Body of pancreas (tissue), 4 donors: ENCODE measurements at regions not wholly inside any gene's neighbourhood (a gene's known extent, or its start where the extent isn't known, plus 50 kb on each side); places are given as distances from the start of the nearest gene placed in this dataset.

Experiments used
- ATAC-seq: fragments of 150-250 bp; one replicate; pipeline ENCODE4 v1.9.1; 2016
- DNase-seq, 4 donors: peaks; one replicate each; pipeline ENCODE4 v3.0.0-alpha.2; 2019
- H3K27ac ChIP-seq, 4 donors: fragments of 200-600 bp; sonication (generic); 1 replicate in 3 of 4; 2 replicates in 1 of 4; pipeline versions ENCODE4 v1.5.1 to v1.6.1; 2016 to 2019; ENCODE audit warnings: mild to moderate bottlenecking in 1 of 4, mixed read lengths in 1 of 4, moderate library complexity in 1 of 4
- H3K27me3 ChIP-seq, 2 donors: fragments of 200-600 bp; sonication (generic); one replicate each; pipeline ENCODE4 v1.6.0; 2016; ENCODE audit warnings: mild to moderate bottlenecking in 1 of 2
- H3K36me3 ChIP-seq, 2 donors: fragments of 200-600 bp; sonication (generic); replicated peaks in 1 of 2; 2 replicates each; pipeline ENCODE4 v1.5.1; 2016; ENCODE audit warnings: low read depth in 2 of 2; ENCODE audit not compliant: insufficient read depth in 1 of 2
- H3K4me1 ChIP-seq: fragments of 200-600 bp; sonication (generic); one replicate; pipeline ENCODE4 v1.6.0; 2016
- H3K4me3 ChIP-seq, 2 donors: fragments of 200-600 bp; sonication (generic); 1 replicate in 1 of 2; 2 replicates in 1 of 2; pipeline ENCODE4 v1.5.1; 2016 to 2019
- H3K9me3 ChIP-seq, 3 donors: fragments of 200-600 bp; sonication (generic); 1 replicate in 2 of 3; 2 replicates in 1 of 3; pipeline ENCODE4 v1.5.1; 2016
- CTCF ChIP-seq, 7 experiments: fragments of 450-650 bp in 4 of 7; fragments of 200-600 bp in 3 of 7; sonication (generic) in 3 of 7; IDR thresholded peaks; one replicate each; pipeline ENCODE4 v1.5.1; 2016 to 2019; ENCODE audit warnings: antibody characterized with exemption in 7 of 7
- POLR2A ChIP-seq, 3 donors: fragments of 450-650 bp; IDR thresholded peaks; one replicate each; pipeline ENCODE4 v1.6.1; 2016; ENCODE audit warnings: antibody characterized with exemption in 3 of 3, mild to moderate bottlenecking in 2 of 3
- WGBS, 2 donors: methylation state at CpG; one replicate each; pipeline ENCODE4 v1.1.5; 2017; 5-methylcytosine and 5-hydroxymethylcytosine counted together
- intact Hi-C: fragments of 100-400 bp; cut with DNase I; formaldehyde crosslinking; loops from one replicate; pipeline ENCODE4 v1.15.1; 2023

DNA sequence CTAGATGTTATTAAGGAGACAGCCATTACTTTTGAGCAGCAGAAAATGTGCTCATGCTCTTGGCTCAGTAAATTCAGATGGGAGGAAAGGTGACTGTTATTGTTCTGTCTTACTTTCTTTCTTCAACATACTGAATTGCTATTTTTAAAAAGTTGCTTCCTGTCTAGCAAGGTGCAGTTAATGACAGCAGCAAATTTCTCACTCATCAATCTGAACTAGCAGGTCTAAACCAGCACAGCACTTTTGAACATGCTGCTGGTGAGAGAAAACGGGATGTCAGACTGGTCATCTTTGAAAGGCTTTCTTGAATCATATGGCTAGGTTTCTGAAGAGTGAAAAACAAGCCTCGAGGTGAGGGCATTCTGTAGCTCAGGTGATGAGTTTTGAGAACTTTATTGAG lies 384.7 kb downstream of the MFSD1 start:
- no peaks in the 10 kb centered on the region for H3K27me3 ChIP-seq
- H3K36me3 ChIP-seq: no peaks in the 10 kb centered on the region
- H3K9me3 ChIP-seq: no peaks in the 10 kb centered on the region
- no peak for DNase-seq
- intact Hi-C loops: no loop called here
- TF ChIP-seq POLR2A (IDR thresholded peaks at IDR 0.05) (no peak), CTCF (IDR thresholded peaks at IDR 0.05) (no peak)
- ATAC-seq: no peak
- 59 to 70% methylated on average over 2 of the region's 2 CpGs for WGBS, 2 donors
- H3K4me1 ChIP-seq: peaks cover 17% of the 10 kb centered on the region
- no peak overlapping the region for H3K4me3 ChIP-seq
- H3K27ac ChIP-seq: no peak overlapping the region

DNA sequence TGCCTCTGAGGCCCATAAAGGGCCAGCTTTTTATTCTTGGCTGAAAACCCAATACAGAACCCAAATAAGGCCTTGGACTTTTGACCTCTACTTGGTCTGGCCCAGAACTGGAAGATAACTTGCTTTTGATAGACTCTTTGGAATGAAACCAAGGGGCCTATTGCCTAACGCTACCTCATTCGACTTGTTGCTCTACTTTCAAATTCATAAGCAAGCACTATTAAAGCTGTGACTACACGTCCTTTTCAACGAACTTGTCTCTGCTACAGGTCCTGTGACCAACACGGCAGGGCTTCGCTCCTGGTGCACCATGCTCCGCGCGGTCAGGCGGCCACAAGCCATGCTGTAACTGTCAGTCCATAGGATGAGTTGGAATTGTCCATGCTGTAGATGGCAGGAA lies 385.4 kb downstream of the MFSD1 start:
- ATAC-seq (peak; percentile 93), DNase-seq (peak; percentile 29 to 78 (median 48))
- Histone ChIP-seq H3K9me3 (no peaks in the 10 kb centered on the region), H3K27me3 (no peaks in the 10 kb centered on the region), H3K27ac (peak overlapping the region in 2 of 4 donors; percentile 29 to 55), H3K4me3 (no peak overlapping the region), H3K4me1 (peaks cover 17% of the 10 kb centered on the region), H3K36me3 (no peaks in the 10 kb centered on the region)
- no peak for TF ChIP-seq POLR2A (IDR thresholded peaks at IDR 0.05)
- no peak for TF ChIP-seq CTCF (IDR thresholded peaks at IDR 0.05)
- intact Hi-C loops: no loop called here
- 59 to 60% methylated on average over 10 of the region's 10 CpGs for WGBS, 2 donors

DNA sequence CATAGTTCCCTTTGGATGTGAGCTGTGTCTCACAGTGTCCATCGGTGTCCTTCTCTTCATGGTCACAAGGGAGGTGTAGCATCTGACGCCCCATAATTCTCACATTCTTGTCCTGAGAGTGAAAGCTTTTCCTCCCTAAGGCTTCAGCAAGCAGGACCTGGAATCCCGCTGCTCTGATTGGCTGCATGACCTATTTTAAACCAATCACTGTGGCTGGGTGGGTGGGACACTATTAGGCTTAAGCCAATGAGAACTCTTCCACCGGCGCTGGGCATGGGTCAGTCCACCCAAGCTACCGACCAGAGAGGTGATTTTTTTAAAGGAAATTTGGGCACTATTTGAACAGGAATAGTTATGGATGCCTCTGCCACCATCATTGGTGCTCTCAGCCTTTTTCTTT lies 385.9 kb downstream of the MFSD1 start:
- peak overlapping the region in 1 of 4 donors; percentile 55 for H3K27ac ChIP-seq
- no peaks in the 10 kb centered on the region for H3K36me3 ChIP-seq
- DNase-seq (no peak), ATAC-seq (no peak)
- intact Hi-C loops: no loop called here
- TF ChIP-seq CTCF (IDR thresholded peaks at IDR 0.05): no peak
- no peaks in the 10 kb centered on the region for H3K9me3 ChIP-seq
- peaks cover 17% of the 10 kb centered on the region for H3K4me1 ChIP-seq
- no peaks in the 10 kb centered on the region for H3K27me3 ChIP-seq
- 80 to 89% methylated on average over 6 of the region's 6 CpGs for WGBS, 2 donors
- no peak overlapping the region for H3K4me3 ChIP-seq

DNA sequence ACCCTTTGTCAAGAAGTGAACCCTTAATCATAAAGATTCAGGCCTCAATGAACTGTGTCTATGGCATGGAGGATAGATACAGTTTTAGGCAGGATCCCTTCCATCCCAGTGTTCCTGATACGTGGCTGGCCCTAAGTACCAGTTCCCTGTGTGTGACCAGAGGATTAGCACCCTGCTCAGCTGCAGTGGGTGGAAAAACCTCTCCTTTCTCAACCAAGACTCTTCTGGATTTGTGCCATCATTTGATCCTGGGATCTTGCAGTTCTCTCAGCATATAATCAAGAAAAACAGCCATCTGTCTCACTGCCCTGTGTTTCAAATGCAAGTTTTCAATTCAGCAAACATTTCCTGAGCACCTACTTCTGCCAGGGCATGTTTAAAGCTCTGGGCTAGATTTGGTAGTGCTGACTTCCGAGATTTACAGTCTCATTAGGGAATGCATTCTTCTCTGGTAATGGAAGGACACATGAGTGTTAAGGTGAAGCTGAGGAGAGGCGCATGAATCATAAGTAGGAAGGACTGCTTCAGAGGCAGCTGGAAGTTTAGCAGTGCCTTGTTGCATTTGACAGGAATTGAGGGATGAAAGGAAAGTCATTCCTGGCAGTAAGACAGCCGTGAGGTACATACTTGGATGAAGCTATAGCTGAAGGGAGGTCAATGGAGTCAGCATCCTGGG lies 388.3 kb downstream of the MFSD1 start:
- ATAC-seq (no peak), DNase-seq (no peak)
- 74 to 86% methylated on average over 4 of the region's 4 CpGs for WGBS, 2 donors
- TF ChIP-seq POLR2A (IDR thresholded peaks at IDR 0.05) (no peak), CTCF (IDR thresholded peaks at IDR 0.05) (no peak)
- H3K4me3 ChIP-seq: no peak overlapping the region
- no peaks in the 10 kb centered on the region for H3K27me3 ChIP-seq
- no peaks in the 10 kb centered on the region for H3K36me3 ChIP-seq
- intact Hi-C loops: no loop called here
- peaks cover 17% of the 10 kb centered on the region for H3K4me1 ChIP-seq
- no peaks in the 10 kb centered on the region for H3K9me3 ChIP-seq
- H3K27ac ChIP-seq: no peak overlapping the region

DNA sequence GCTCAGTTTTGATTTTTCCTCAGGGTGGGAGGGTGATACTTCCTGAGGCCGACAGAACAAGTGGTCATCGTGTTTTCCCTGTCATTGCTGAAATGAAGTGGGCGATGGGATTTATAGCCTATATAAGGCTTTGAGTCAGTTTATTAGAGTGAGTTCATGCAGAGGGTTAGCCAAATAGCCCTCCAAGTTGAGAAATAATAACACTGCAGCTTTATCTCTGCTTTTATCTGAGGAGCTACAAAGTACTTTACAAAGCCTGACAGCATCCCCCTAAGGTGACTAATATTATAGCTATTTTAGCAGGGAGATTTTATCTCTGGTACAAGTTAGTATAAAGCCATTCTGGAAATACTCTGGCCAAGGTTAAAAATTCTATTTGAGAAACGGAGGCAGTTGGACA lies 389.6 kb downstream of the MFSD1 start:
- TF ChIP-seq POLR2A (IDR thresholded peaks at IDR 0.05) (no peak), CTCF (IDR thresholded peaks at IDR 0.05) (no peak)
- Histone ChIP-seq H3K27me3 (no peaks in the 10 kb centered on the region), H3K27ac (no peak overlapping the region), H3K36me3 (no peaks in the 10 kb centered on the region), H3K4me1 (peaks cover 14% of the 10 kb centered on the region), H3K9me3 (no peaks in the 10 kb centered on the region), H3K4me3 (no peak overlapping the region)
- WGBS, 2 donors: 77 to 83% methylated on average over 4 of the region's 4 CpGs
- ATAC-seq (no peak), DNase-seq (no peak)
- intact Hi-C loops: no loop called here
